ENCODE measurements at regions not wholly inside any gene's neighbourhood (a gene's known extent, or its start where the extent isn't known, plus 50 kb on each side); places are given as distances from the start of the nearest gene placed in this dataset.
"Not testable (repeated sequence)": the region's sequence is repeated elsewhere in the genome, so short reads cannot be mapped to it uniquely, and the experiment has no call there.

DNA sequence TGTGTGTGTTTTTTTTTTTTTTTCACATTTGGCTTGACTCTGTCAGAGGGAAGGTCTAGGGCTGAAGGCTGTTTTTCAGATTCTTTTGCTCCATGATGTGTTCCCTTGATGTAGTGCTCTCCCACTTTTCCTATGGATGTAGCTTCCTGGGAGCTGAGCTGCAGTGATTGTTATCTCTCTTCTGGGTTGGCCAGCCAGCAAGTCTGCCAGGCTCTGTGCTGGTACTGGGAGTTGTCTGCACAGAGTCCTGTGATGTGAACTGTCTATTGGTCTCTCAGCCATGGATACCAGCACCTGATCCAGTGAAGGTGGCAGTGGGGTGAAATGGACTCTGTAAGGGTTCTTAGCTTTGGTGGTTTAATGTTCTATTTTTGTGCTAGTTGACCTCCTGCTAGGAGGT lies 377.4 kb upstream of the MAN1A1 start:
- H3K4me1 ChIP-seq (ENCODE audit: insufficient read depth, low read length); DNase-seq; H3K9me3 Mint-ChIP-seq; H3K27ac ChIP-seq (ENCODE audit: low read depth, low read length); H3K27ac Mint-ChIP-seq; H3K9me3 ChIP-seq (ENCODE audit: low read length); POLR2A ChIA-PET; CTCF ChIA-PET; H3K27me3 ChIP-seq (ENCODE audit: insufficient read depth, low read length, poor library complexity, severe bottlenecking); H3K4me1 Mint-ChIP-seq; H3K4me3 ChIP-seq (ENCODE audit: low read length); H3K27me3 Mint-ChIP-seq; H3K36me3 ChIP-seq (ENCODE audit: insufficient read depth, low read length); H3K36me3 Mint-ChIP-seq; H3K4me3 Mint-ChIP-seq: not testable (repeated sequence)

- DNase-seq, result no peak
- Mint-ChIP-seq H3K4me3 (no peak overlapping the region), H3K36me3 (no peaks in the 10 kb centered on the region), H3K27ac (no peak overlapping the region), H3K4me1 (no peaks in the 10 kb centered on the region), H3K9me3 (peaks cover 0 to 4% (median 0%) of the 10 kb centered on the region in 5 donors), H3K27me3 (peaks cover 1 to 4% of the 10 kb centered on the region in 2 donors)
- Histone ChIP-seq H3K27me3 (ENCODE audit: insufficient read depth, low read length, poor library complexity, severe bottlenecking) (no peaks in the 10 kb centered on the region), H3K4me3 (ENCODE audit: low read length) (no peak overlapping the region), H3K4me1 (ENCODE audit: insufficient read depth, low read length) (no peaks in the 10 kb centered on the region), H3K36me3 (ENCODE audit: insufficient read depth, low read length) (no peaks in the 10 kb centered on the region), H3K9me3 (ENCODE audit: low read length) (no peaks in the 10 kb centered on the region), H3K27ac (ENCODE audit: low read depth, low read length) (no peak overlapping the region)
- POLR2A ChIA-PET, result no interaction called here
- CTCF ChIA-PET, result interaction anchor here (0.5 kb wide), 1 partner anchor 19 kb away, joined by 3 read pairs; no protein-coding TSS in a partner anchor
Observed at GRCh38 chr6:119726086-119726485, 376.5 kb upstream of the MAN1A1 start.

DNA sequence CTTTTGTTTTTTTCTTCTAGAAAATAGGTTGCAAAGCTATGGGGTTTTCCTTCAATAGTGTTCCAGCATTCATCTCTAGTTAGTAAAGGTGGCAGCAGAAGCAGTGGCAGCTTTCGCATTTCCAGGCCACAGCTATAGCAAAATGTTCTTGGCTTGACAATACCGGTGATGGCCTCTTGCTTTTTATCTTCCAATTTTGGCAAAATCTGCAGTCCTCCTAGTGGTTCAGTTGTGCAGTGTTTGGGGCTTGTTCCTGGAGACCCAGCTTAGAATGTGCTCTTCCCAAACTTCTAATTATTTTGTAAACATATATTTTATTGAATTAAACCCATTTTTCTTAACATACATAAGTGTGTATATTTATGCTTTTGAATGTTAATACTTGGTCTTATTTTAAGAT lies 370.6 kb upstream of the MAN1A1 start:
- H3K4me1 ChIP-seq (ENCODE audit: insufficient read depth, low read length), result no peaks in the 10 kb centered on the region
- Mint-ChIP-seq H3K27me3 (peaks cover 1 to 4% of the 10 kb centered on the region in 2 donors), H3K4me1 (peaks cover 0 to 4% (median 0%) of the 10 kb centered on the region in 3 donors), H3K4me3 (no peak overlapping the region), H3K27ac (no peak overlapping the region), H3K36me3 (no peaks in the 10 kb centered on the region), H3K9me3 (peaks cover 0 to 4% (median 0%) of the 10 kb centered on the region in 5 donors)
- H3K27ac ChIP-seq (ENCODE audit: low read depth, low read length), result no peak overlapping the region
- no peak overlapping the region for H3K4me3 ChIP-seq (ENCODE audit: low read length)
- H3K9me3 ChIP-seq (ENCODE audit: low read length), result no peaks in the 10 kb centered on the region
- no peaks in the 10 kb centered on the region for H3K36me3 ChIP-seq (ENCODE audit: insufficient read depth, low read length)
- H3K27me3 ChIP-seq (ENCODE audit: insufficient read depth, low read length, poor library complexity, severe bottlenecking), result no peaks in the 10 kb centered on the region
- ChIA-PET POLR2A (no interaction called here), CTCF (no interaction called here)
- no peak for DNase-seq

GRCh38 chr6:119717942-119718341 lies 368.4 kb upstream of the MAN1A1 start:
- ChIA-PET CTCF (interaction anchor here (1.5 kb wide), 1 partner anchor 11 kb away, joined by 3 read pairs; no protein-coding TSS in a partner anchor), POLR2A (no interaction called here)
- no peaks in the 10 kb centered on the region for H3K4me1 ChIP-seq (ENCODE audit: insufficient read depth, low read length)
- no peaks in the 10 kb centered on the region for H3K36me3 ChIP-seq (ENCODE audit: insufficient read depth, low read length)
- peaks cover 0 to 4% (median 0%) of the 10 kb centered on the region in 3 donors for H3K4me1 Mint-ChIP-seq
- H3K9me3 ChIP-seq (ENCODE audit: low read length), result no peaks in the 10 kb centered on the region
- no peak overlapping the region for H3K27ac Mint-ChIP-seq
- H3K27me3 ChIP-seq (ENCODE audit: insufficient read depth, low read length, poor library complexity, severe bottlenecking), result no peaks in the 10 kb centered on the region
- no peak overlapping the region for H3K4me3 Mint-ChIP-seq
- no peaks in the 10 kb centered on the region for H3K9me3 Mint-ChIP-seq
- H3K27me3 Mint-ChIP-seq, result peaks cover 0 to 3% of the 10 kb centered on the region in 2 donors
- H3K4me3 ChIP-seq (ENCODE audit: low read length), result no peak overlapping the region
- no peak overlapping the region for H3K27ac ChIP-seq (ENCODE audit: low read depth, low read length)
- DNase-seq, result no peak
- no peaks in the 10 kb centered on the region for H3K36me3 Mint-ChIP-seq

DNA sequence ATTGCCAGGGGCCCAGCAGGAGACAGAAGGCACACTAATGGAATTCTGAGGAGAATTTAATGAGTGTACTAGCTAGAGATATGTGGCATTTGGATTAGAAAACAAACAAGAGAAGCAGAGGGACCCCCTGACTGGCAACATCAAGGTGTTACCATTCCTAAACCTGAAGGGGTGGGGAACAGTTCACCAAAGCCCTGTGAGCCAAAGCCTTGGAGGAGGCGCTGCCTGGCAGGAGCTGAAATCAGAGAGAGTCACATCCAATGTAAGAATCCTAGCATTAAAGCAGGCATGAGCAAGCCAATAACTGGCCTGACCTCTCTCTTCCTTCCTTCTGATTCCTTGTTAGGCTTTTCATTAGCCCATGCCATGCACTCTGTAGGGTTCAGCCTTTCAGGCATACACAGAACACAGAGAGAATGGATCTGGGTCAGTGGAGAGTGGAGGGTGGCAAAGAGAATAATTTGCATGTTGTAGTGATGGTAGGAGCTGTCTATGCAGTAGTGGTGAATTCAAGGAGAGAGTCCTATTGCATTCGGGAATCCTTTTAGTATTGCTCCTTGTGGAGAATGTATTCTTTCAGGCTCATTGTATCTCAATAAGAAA lies 367.2 kb upstream of the MAN1A1 start:
- H3K27me3 Mint-ChIP-seq, result peaks cover 0 to 3% of the 10 kb centered on the region in 2 donors
- H3K4me3 Mint-ChIP-seq, result no peak overlapping the region
- no peaks in the 10 kb centered on the region for H3K27me3 ChIP-seq (ENCODE audit: insufficient read depth, low read length, poor library complexity, severe bottlenecking)
- no peaks in the 10 kb centered on the region for H3K9me3 ChIP-seq (ENCODE audit: low read length)
- H3K27ac ChIP-seq (ENCODE audit: low read depth, low read length), result no peak overlapping the region
- no peak overlapping the region for H3K27ac Mint-ChIP-seq
- POLR2A ChIA-PET, result no interaction called here
- CTCF ChIA-PET, result no interaction called here
- no peaks in the 10 kb centered on the region for H3K9me3 Mint-ChIP-seq
- H3K4me1 ChIP-seq (ENCODE audit: insufficient read depth, low read length), result no peaks in the 10 kb centered on the region
- no peaks in the 10 kb centered on the region for H3K36me3 Mint-ChIP-seq
- no peak overlapping the region for H3K4me3 ChIP-seq (ENCODE audit: low read length)
- peaks cover 0 to 4% (median 0%) of the 10 kb centered on the region in 3 donors for H3K4me1 Mint-ChIP-seq
- H3K36me3 ChIP-seq (ENCODE audit: insufficient read depth, low read length), result no peaks in the 10 kb centered on the region
- no peak for DNase-seq

GRCh38 chr6:119713903-119714302 lies 364.3 kb upstream of the MAN1A1 start:
- CTCF ChIA-PET, result no interaction called here
- H3K27ac ChIP-seq (ENCODE audit: low read depth, low read length), result no peak overlapping the region
- Mint-ChIP-seq H3K9me3 (no peaks in the 10 kb centered on the region), H3K27ac (no peak overlapping the region), H3K27me3 (peaks cover 3 to 5% of the 10 kb centered on the region in 2 donors), H3K4me1 (peaks cover 0 to 4% (median 0%) of the 10 kb centered on the region in 3 donors), H3K4me3 (no peak overlapping the region), H3K36me3 (no peaks in the 10 kb centered on the region)
- H3K4me1 ChIP-seq (ENCODE audit: insufficient read depth, low read length), result no peaks in the 10 kb centered on the region
- no peak overlapping the region for H3K4me3 ChIP-seq (ENCODE audit: low read length)
- H3K27me3 ChIP-seq (ENCODE audit: insufficient read depth, low read length, poor library complexity, severe bottlenecking), result no peaks in the 10 kb centered on the region
- no peaks in the 10 kb centered on the region for H3K36me3 ChIP-seq (ENCODE audit: insufficient read depth, low read length)
- POLR2A ChIA-PET, result no interaction called here
- H3K9me3 ChIP-seq (ENCODE audit: low read length), result no peaks in the 10 kb centered on the region
- DNase-seq, result no peak

GRCh38 chr6:119686644-119687043 lies 337.1 kb upstream of the MAN1A1 start:
- Histone ChIP-seq H3K4me1 (ENCODE audit: insufficient read depth, low read length) (no peaks in the 10 kb centered on the region), H3K27me3 (ENCODE audit: insufficient read depth, low read length, poor library complexity, severe bottlenecking) (no peaks in the 10 kb centered on the region), H3K36me3 (ENCODE audit: insufficient read depth, low read length) (no peaks in the 10 kb centered on the region), H3K4me3 (ENCODE audit: low read length) (no peak overlapping the region), H3K9me3 (ENCODE audit: low read length) (no peaks in the 10 kb centered on the region), H3K27ac (ENCODE audit: low read depth, low read length) (no peak overlapping the region)
- H3K27me3 Mint-ChIP-seq, result peaks cover 0 to 3% of the 10 kb centered on the region in 2 donors
- H3K36me3 Mint-ChIP-seq, result no peaks in the 10 kb centered on the region
- no peak for DNase-seq
- peaks cover 0 to 3% (median 0%) of the 10 kb centered on the region in 5 donors for H3K9me3 Mint-ChIP-seq
- POLR2A ChIA-PET, result no interaction called here
- CTCF ChIA-PET, result no interaction called here
- no peak overlapping the region for H3K4me3 Mint-ChIP-seq
- no peaks in the 10 kb centered on the region for H3K4me1 Mint-ChIP-seq
- H3K27ac Mint-ChIP-seq, result peak overlapping the region in 1 of 8 donors; percentile 3

DNA sequence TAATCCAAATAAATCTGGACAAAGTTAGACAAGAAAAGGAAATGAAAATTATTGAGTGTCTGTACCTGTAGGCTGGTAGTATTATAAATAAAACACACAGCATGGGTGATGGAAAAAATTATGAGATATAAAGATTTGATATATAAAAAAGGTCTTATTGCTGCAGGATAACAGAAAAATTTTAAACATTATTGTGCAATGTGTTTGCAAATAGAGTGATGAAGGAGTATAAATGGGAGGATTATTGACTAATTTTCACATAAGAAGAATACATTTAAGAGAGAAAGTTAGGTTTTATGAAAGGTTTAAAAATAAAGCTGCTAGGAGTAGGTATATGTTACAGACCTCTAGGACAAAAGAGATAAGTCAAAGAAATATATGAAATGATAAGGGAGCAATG lies 336.7 kb upstream of the MAN1A1 start:
- Histone ChIP-seq H3K4me1 (ENCODE audit: insufficient read depth, low read length) (no peaks in the 10 kb centered on the region), H3K27me3 (ENCODE audit: insufficient read depth, low read length, poor library complexity, severe bottlenecking) (no peaks in the 10 kb centered on the region), H3K36me3 (ENCODE audit: insufficient read depth, low read length) (no peaks in the 10 kb centered on the region), H3K9me3 (ENCODE audit: low read length) (no peaks in the 10 kb centered on the region), H3K4me3 (ENCODE audit: low read length) (no peak overlapping the region), H3K27ac (ENCODE audit: low read depth, low read length) (no peak overlapping the region)
- ChIA-PET CTCF (no interaction called here), POLR2A (no interaction called here)
- H3K4me1 Mint-ChIP-seq, result no peaks in the 10 kb centered on the region
- H3K4me3 Mint-ChIP-seq, result no peak overlapping the region
- peaks cover 0 to 3% (median 0%) of the 10 kb centered on the region in 5 donors for H3K9me3 Mint-ChIP-seq
- H3K27me3 Mint-ChIP-seq, result peaks cover 0 to 3% of the 10 kb centered on the region in 2 donors
- no peaks in the 10 kb centered on the region for H3K36me3 Mint-ChIP-seq
- no peak for DNase-seq
- peak overlapping the region in 1 of 8 donors; percentile 3 for H3K27ac Mint-ChIP-seq

Data from CD8-positive, alpha-beta memory T cell (primary cell).